ENCODE measurements at regions not wholly inside any gene's neighbourhood (a gene's known extent, or its start where the extent isn't known, plus 50 kb on each side); places are given as distances from the start of the nearest gene placed in this dataset.
"Not testable (repeated sequence)": the region's sequence is repeated elsewhere in the genome, so short reads cannot be mapped to it uniquely, and the experiment has no call there.

GRCh38 chr3:34109846-34110245, 311.4 kb downstream of the PDCD6IP start:
- no peak for DNase-seq (ENCODE audit: low spot score)

GRCh38 chr3:34111361-34111760, 312.9 kb downstream of the PDCD6IP start:
- no peak for DNase-seq (ENCODE audit: low spot score)

GRCh38 chr3:34112261-34112660, 313.8 kb downstream of the PDCD6IP start:
- DNase-seq (ENCODE audit: low spot score), result not testable (repeated sequence)

GRCh38 chr3:34131091-34131490, 332.7 kb downstream of the PDCD6IP start:
- no peak for DNase-seq (ENCODE audit: low spot score)

- DNase-seq (ENCODE audit: low spot score), result no peak
Measured at GRCh38 chr3:34132069-34132692, 333.8 kb downstream of the PDCD6IP start.

GRCh38 chr3:34139566-34139965, 341.1 kb downstream of the PDCD6IP start:
- no peak for DNase-seq (ENCODE audit: low spot score)

GRCh38 chr3:34140616-34141015, 342.2 kb downstream of the PDCD6IP start:
- DNase-seq (ENCODE audit: low spot score), result no peak

- DNase-seq (ENCODE audit: low spot score), result no peak
Measured at GRCh38 chr3:34141841-34142337, 343.5 kb downstream of the PDCD6IP start.

GRCh38 chr3:34145796-34146195, 347.4 kb downstream of the PDCD6IP start:
- no peak for DNase-seq (ENCODE audit: low spot score)

GRCh38 chr3:34146596-34146995, 348.2 kb downstream of the PDCD6IP start:
- no peak for DNase-seq (ENCODE audit: low spot score)

- no peak for DNase-seq (ENCODE audit: low spot score)
Measured at GRCh38 chr3:34150992-34151391, 352.6 kb downstream of the PDCD6IP start.

- no peak for DNase-seq (ENCODE audit: low spot score)
Measured at GRCh38 chr3:34152656-34153055, 354.2 kb downstream of the PDCD6IP start.

GRCh38 chr3:34155108-34155507, 356.7 kb downstream of the PDCD6IP start:
- DNase-seq (ENCODE audit: low spot score), result no peak

- DNase-seq (ENCODE audit: low spot score), result no peak
Measured at GRCh38 chr3:34155666-34156065, 357.2 kb downstream of the PDCD6IP start.

- DNase-seq (ENCODE audit: low spot score), result no peak
Measured at GRCh38 chr3:34157491-34157890, 359.1 kb downstream of the PDCD6IP start.

GRCh38 chr3:34159613-34160420, 361.4 kb downstream of the PDCD6IP start:
- DNase-seq (ENCODE audit: low spot score), result no peak

- not testable (repeated sequence) for DNase-seq (ENCODE audit: low spot score)
Measured at GRCh38 chr3:34169636-34170035, 371.2 kb downstream of the PDCD6IP start.

GRCh38 chr3:34174740-34175139, 376.3 kb downstream of the PDCD6IP start:
- DNase-seq (ENCODE audit: low spot score), result no peak

- no peak for DNase-seq (ENCODE audit: low spot score)
Measured at GRCh38 chr3:34175636-34176176, 377.3 kb downstream of the PDCD6IP start.

- no peak for DNase-seq (ENCODE audit: low spot score)
Measured at GRCh38 chr3:34176723-34177122, 378.3 kb downstream of the PDCD6IP start.

GRCh38 chr3:34178415-34178814, 380.0 kb downstream of the PDCD6IP start:
- no peak for DNase-seq (ENCODE audit: low spot score)

GRCh38 chr3:34179716-34180115, 381.3 kb downstream of the PDCD6IP start:
- no peak for DNase-seq (ENCODE audit: low spot score)

- DNase-seq (ENCODE audit: low spot score), result no peak
Measured at GRCh38 chr3:34180532-34180931, 382.1 kb downstream of the PDCD6IP start.
